Memory B cell (primary cell): ENCODE measurements at regions not wholly inside any gene's neighbourhood (a gene's known extent, or its start where the extent isn't known, plus 50 kb on each side); places are given as distances from the start of the nearest gene placed in this dataset.
"Not testable (repeated sequence)": the region's sequence is repeated elsewhere in the genome, so short reads cannot be mapped to it uniquely, and the experiment has no call there.

Source experiments
- ATAC-seq: fragments of 150-1000 bp; cut with Tn5 transposase; 2 replicates; pipeline ENCODE4 v1.10.0; 2021; ENCODE audit warnings: low read depth, mild to moderate bottlenecking, moderate library complexity
- DNase-seq, 2 donors: peaks; one replicate each; pipeline ENCODE4 v3.0.0; 2022; ENCODE audit warnings: low spot score in 2 of 2
- H3K27ac Mint-ChIP-seq: one replicate; pipeline ENCODE4 v1.8.0; 2022; ENCODE audit warnings: mild to moderate bottlenecking, moderate library complexity, mixed read lengths
- H3K27me3 Mint-ChIP-seq: one replicate; pipeline ENCODE4 v1.8.0; 2022; ENCODE audit warnings: mixed read lengths
- H3K36me3 Mint-ChIP-seq: one replicate; pipeline ENCODE4 v1.8.0; 2022; ENCODE audit warnings: mild to moderate bottlenecking, mixed read lengths
- H3K4me1 Mint-ChIP-seq: one replicate; pipeline ENCODE4 v1.8.0; 2022; ENCODE audit warnings: mixed read lengths
- H3K4me3 Mint-ChIP-seq: one replicate; pipeline ENCODE4 v1.8.0; 2022; ENCODE audit warnings: mild to moderate bottlenecking, moderate library complexity, mixed read lengths
- H3K9me3 Mint-ChIP-seq: one replicate; pipeline ENCODE4 v1.8.0; 2022; ENCODE audit warnings: mixed read lengths

DNA sequence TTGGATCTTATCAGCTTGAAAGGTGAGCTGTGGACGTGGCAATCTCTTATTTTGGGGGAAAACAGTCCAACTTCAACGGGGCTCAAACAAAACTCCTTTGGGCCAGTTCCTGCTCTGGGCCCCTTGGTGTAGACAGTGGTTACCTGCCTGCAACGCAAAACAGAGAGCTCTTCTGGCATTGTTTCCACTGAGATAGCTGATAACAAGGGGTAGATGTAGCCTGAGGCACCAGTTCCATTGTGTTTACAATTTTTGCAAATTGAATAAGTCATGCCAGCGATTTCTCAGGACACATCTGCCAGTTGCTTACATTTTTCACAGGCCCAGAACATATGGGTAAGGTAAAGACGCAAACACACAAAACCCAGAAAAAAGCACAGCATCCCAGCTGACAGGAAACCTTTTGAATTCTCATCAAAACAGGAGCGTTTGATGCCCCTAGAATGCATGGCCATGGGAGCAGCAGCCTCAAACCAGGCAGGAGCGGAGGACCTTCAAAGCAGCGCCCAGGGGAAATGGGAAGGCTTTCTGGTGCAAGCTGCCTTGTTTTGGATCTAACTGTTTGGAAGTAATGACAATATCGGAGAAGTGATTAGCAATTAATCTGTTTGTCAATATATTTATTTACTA is 259.7 kb downstream of the AACS start:
- H3K36me3 Mint-ChIP-seq = peaks cover 1% of the 10 kb centered on the region
- no peak for ATAC-seq
- no peak overlapping the region for H3K4me3 Mint-ChIP-seq
- no peak for DNase-seq
- no peak overlapping the region for H3K27ac Mint-ChIP-seq
- peaks cover 4% of the 10 kb centered on the region for H3K9me3 Mint-ChIP-seq
- H3K4me1 Mint-ChIP-seq = no peaks in the 10 kb centered on the region
- H3K27me3 Mint-ChIP-seq = peaks cover 13% of the 10 kb centered on the region

DNA sequence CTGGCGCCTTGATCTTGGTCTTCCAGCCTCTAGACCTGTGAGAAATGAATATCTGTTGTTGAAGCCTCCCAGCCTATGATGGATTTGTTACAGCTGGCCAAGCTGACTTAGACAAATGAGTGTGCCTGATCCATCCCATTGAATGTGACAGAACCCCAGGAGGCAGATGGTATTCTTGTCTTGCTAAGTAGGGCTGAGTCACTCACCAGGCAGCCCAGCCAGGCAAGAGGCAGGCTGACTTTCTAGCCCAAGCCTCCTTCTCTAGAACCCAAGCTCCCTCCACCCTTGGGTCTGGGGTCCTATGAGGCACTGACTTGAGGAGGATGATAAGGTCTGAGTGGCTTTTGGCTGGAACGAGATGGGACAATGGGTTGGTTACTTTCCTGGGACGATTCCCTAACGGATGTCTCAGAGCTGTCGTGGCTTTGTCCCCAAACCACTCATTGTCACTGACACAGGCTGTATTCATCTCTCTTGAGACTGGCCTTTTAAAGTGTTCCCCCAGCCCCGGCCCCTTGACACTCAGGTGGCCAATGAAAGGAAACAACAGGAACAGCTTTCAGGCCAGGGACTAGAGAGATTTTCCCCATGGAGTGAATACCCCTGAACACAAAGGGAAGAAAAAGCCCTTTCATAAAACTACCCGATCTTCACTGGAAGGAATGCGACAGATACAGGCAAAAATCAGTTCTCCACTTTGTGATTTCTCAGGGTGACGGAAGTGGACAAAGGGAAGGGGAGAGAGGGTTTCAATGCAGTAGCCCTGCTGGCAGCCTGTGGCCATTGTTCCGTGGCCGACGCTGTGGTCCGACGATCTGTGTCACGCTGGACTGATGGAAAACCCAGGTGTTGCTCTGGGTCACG is 264.2 kb downstream of the AACS start:
- peaks cover 21% of the 10 kb centered on the region for H3K27me3 Mint-ChIP-seq
- H3K4me3 Mint-ChIP-seq = no peak overlapping the region
- H3K27ac Mint-ChIP-seq = no peak overlapping the region
- H3K4me1 Mint-ChIP-seq = peaks cover under 1% of the 10 kb centered on the region
- ATAC-seq (no peak), DNase-seq (no peak)
- H3K36me3 Mint-ChIP-seq = peaks cover 1% of the 10 kb centered on the region
- peaks cover 2% of the 10 kb centered on the region for H3K9me3 Mint-ChIP-seq

DNA sequence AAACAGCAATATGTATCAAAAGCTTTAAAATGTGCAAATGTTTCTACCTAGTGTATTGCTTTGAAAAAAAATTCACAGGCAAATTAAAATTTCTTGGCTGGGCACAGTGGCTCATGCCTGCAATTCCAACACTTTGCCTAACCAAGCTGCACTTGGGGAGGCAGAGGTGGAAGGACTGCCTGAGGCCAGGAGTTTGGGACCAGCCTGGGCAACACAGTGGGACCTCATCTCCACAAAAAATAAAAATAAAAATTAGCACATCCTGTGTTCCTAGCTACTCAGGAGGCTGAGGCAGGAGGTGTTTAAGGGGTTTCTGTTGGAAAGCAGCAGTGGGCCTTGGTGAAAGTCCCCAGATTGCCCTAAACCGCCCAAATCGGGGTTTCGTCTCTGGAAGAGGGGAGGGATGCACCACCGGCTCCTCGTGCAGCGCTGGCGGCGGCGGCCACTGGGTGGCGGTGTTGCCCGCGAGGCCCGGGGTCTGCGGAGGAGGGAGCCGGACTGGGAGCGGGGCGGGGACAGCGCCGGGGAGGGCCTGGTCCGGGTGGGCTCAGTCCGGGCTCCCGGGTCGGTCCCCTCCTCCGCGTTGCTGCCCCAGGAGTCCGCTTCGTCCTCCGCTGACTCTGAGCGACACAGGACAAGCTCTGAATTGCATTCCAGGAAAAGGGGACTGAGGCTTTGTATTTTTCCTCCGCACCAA is 265.6 kb downstream of the AACS start:
- H3K4me3 Mint-ChIP-seq = no peak overlapping the region
- H3K36me3 Mint-ChIP-seq = peaks cover 1% of the 10 kb centered on the region
- H3K4me1 Mint-ChIP-seq = peaks cover 2% of the 10 kb centered on the region
- DNase-seq (peak; percentile 43 to 60), ATAC-seq (peak; percentile 48)
- H3K27ac Mint-ChIP-seq = no peak overlapping the region
- H3K9me3 Mint-ChIP-seq = peaks cover 2% of the 10 kb centered on the region
- H3K27me3 Mint-ChIP-seq = peaks cover 21% of the 10 kb centered on the region

DNA sequence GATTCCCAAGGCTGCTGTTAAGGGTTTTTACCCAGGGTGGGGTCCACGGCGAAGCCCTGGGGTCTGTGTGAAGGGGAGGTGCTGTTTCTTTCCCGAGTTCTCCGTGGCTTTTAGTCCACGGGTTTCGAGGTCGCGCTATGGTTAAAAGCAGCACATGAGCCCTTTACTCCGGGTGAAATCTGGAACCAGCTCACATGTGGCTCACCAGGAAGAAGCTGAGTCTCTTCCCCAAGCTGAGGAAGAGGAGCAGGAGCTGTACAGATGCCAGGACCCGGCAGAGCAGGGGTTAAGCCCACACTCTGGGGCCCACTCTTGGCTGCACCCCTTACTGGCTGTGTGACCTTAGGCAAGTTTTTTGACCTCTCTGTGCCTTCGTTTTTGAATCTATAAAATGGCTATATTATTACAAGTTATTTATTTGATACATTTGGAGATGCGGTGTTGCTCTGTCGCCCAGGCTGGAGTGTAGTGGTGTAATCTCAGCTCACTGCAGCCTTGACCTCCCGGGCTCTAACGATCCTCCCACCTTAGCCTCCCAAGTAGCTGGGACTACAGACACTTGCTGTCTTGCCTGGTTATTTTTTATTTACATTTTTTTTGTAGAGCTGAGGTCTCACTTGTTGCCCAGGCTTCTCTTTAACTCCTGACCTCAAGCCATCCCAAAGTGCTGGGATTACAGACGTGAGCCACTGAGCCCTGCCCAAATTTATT is 266.3 kb downstream of the AACS start:
- H3K4me1 Mint-ChIP-seq = peaks cover 2% of the 10 kb centered on the region
- no peak overlapping the region for H3K4me3 Mint-ChIP-seq
- H3K27me3 Mint-ChIP-seq = peaks cover 26% of the 10 kb centered on the region
- H3K27ac Mint-ChIP-seq = no peak overlapping the region
- ATAC-seq (no peak), DNase-seq (no peak)
- H3K36me3 Mint-ChIP-seq = peaks cover 1% of the 10 kb centered on the region
- H3K9me3 Mint-ChIP-seq = peaks cover 2% of the 10 kb centered on the region

DNA sequence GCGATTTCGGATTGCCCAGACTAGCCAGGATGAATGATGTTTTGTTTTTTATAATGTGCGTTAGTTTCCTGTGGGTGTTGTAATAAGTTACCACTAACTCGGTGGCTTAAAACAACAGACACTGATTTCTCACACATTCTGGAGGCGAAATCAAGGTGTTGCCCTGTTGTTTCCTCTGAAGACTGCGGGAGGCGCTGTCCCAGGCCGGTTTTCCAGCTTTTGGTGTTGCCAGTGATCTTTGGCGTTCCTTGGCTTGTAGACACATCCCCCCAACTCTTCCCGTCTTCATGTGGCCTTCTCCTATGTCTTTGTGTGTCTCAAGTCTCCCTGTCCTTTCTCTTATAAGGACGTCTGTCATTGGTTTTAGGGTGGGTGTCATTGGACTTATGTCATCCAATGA is 267.7 kb downstream of the AACS start:
- Mint-ChIP-seq H3K4me1 (peaks cover 2% of the 10 kb centered on the region), H3K9me3 (peaks cover 2% of the 10 kb centered on the region), H3K36me3 (peaks cover 1% of the 10 kb centered on the region), H3K27me3 (peaks cover 22% of the 10 kb centered on the region), H3K4me3 (no peak overlapping the region), H3K27ac (no peak overlapping the region)
- no peak for DNase-seq
- ATAC-seq = no peak

DNA sequence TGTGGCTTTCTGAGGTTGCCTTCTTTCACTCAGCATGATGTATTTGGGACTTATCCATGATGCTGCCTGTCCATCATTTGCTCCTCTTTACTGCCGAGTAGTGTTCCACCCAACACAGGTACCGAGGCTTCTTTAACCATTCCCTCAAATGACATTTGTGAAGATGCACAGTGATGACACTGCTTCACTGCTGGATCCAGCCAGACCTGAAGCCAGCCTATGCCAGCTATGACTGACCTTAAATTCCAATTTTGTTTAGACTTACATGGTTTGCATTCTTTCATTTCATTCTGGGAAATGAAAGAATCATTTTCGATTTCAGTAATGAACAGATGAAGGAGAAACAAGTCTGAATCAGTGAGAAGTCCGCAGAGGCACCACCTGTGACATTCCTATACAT is 271.0 kb downstream of the AACS start:
- Mint-ChIP-seq H3K9me3 (no peaks in the 10 kb centered on the region), H3K36me3 (no peaks in the 10 kb centered on the region), H3K27me3 (peaks cover 20% of the 10 kb centered on the region), H3K4me3 (no peak overlapping the region), H3K27ac (no peak overlapping the region), H3K4me1 (peaks cover 2% of the 10 kb centered on the region)
- DNase-seq (no peak), ATAC-seq (no peak)

DNA sequence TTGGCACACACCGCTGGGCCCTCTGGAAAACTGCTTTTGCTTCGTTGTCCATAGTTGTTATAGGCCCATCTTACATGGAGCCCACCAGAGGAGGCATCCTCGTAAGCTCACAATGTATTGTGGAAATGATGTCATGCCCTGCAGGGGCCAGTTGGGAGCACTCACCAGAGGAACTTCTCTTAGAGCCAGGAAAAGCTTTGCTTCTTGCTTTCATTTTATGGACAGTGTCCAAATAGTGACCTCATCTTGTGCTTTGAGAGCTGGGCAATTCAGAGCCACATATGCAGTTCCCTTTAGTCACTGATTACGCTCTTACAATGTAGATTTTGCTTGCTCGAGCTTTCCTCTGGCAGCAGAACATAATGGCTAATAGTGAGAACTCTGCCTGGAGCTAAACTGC is 275.6 kb downstream of the AACS start:
- Mint-ChIP-seq H3K36me3 (no peaks in the 10 kb centered on the region), H3K27me3 (peaks cover 14% of the 10 kb centered on the region), H3K4me3 (no peak overlapping the region), H3K9me3 (no peaks in the 10 kb centered on the region), H3K27ac (no peak overlapping the region), H3K4me1 (no peaks in the 10 kb centered on the region)
- DNase-seq (no peak), ATAC-seq (no peak)

DNA sequence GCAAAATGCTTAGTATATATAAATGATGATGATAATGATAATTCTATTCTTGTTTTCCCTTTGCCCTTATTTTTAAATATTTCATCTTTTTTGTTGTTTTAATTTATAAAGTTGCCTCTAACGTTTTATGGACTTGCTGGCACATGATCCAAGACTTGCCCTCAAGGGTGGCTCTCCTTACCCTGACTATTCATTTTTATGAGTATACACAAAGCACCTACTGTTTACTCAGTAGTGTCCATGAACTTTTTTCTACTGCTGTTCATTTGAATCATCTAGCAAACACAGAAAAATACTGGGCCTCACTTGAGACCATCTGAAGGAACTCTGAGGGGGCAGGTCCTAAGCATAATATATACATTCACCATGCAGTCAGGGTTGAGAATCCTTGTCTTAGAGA is 276.2 kb downstream of the AACS start:
- H3K4me1 Mint-ChIP-seq = no peaks in the 10 kb centered on the region
- DNase-seq = no peak
- H3K36me3 Mint-ChIP-seq = no peaks in the 10 kb centered on the region
- no peaks in the 10 kb centered on the region for H3K9me3 Mint-ChIP-seq
- H3K4me3 Mint-ChIP-seq = no peak overlapping the region
- no peak for ATAC-seq
- H3K27ac Mint-ChIP-seq = no peak overlapping the region
- peaks cover 9% of the 10 kb centered on the region for H3K27me3 Mint-ChIP-seq

DNA sequence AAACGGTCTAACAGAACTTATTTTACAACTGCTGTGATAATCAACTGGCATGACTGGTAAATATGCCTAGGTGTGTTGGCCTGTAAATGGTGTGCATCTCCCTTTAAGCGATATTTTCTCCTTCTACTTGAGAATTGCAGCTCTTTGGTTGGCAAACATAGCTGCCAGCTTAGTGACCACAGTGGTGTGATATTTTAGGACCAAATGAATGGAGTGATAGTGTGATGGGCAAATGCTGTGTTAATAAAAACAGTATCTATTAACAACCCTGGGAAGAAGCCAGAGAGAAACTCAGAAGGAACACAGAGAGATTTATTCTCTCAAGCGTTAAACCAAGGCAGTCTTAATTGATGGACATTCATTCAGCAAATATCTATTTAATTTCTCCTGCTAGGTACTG is 278.4 kb downstream of the AACS start:
- no peak overlapping the region for H3K4me3 Mint-ChIP-seq
- peaks cover 6% of the 10 kb centered on the region for H3K4me1 Mint-ChIP-seq
- DNase-seq (no peak), ATAC-seq (no peak)
- peak overlapping the region; percentile 1 for H3K27ac Mint-ChIP-seq
- H3K36me3 Mint-ChIP-seq = no peaks in the 10 kb centered on the region
- H3K27me3 Mint-ChIP-seq = peaks cover 4% of the 10 kb centered on the region
- no peaks in the 10 kb centered on the region for H3K9me3 Mint-ChIP-seq

DNA sequence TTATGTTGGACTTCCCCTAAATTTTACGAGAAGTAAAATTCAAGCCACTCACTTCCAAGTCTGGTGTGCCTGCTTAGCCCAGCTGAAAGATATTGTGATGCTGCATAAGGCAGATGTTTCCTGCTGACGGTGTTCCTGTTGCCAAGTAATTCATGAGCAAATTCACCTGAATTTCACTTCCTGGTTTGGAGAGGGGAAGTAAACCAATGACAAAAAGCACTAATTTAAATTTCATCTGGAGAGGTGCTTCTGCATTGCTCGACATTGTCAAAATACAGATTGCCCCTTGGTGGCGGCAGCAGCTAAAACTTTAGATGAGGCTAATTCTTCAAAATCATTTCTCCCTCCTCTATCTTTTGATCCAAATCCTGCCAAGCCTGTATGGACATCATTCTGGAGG is 281.1 kb downstream of the AACS start:
- Mint-ChIP-seq H3K9me3 (no peaks in the 10 kb centered on the region), H3K27me3 (peaks cover 10% of the 10 kb centered on the region), H3K4me1 (peaks cover 6% of the 10 kb centered on the region), H3K36me3 (no peaks in the 10 kb centered on the region), H3K27ac (peak overlapping the region; percentile 40), H3K4me3 (no peak overlapping the region)
- DNase-seq (peak in 1 of 2 donors; percentile 9), ATAC-seq (peak; percentile 91)

DNA sequence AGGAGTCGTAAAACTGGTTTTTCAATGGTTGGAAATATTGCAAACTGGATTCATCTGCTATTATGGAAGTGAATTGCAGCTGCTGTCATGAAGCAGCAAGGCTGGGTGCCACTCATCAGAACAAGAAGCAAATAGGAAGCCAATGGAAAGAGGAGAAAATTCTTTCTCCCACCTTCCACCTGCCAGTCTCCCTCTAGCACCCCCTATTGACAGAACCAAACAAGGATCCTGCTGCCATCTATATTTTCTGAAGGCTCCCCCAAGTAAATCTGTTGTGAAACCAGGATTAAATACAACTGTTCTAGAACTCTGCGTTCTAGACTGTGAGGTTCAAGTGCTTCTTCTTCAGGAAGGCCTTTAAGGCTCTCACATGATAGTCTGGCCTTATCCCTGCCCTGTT is 286.6 kb downstream of the AACS start:
- no peak for ATAC-seq
- no peak for DNase-seq
- Mint-ChIP-seq H3K9me3 (no peaks in the 10 kb centered on the region), H3K4me1 (peaks cover 2% of the 10 kb centered on the region), H3K36me3 (peaks cover 1% of the 10 kb centered on the region), H3K27ac (no peak overlapping the region), H3K27me3 (peaks cover 19% of the 10 kb centered on the region), H3K4me3 (no peak overlapping the region)

DNA sequence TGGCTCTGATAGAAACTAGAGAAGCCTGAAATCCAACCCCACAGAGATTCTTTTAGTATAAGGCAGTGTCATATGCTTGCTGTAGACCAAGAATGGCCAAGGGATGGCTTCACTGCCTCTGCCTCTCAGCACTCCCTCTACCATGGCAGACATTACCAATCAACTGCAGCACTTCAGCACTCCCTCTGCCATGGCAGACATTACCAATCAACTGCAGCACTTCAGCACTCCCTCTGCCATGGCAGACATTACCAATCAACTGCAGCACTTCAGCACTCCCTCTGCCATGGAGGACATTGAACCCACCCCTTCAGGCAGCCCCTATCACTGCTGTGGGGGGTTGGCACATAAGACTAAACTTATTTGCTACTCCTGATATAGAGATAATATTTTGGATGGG is 287.8 kb downstream of the AACS start:
- not testable (repeated sequence) for H3K27ac Mint-ChIP-seq, ATAC-seq, H3K4me3 Mint-ChIP-seq, H3K4me1 Mint-ChIP-seq, H3K36me3 Mint-ChIP-seq, H3K9me3 Mint-ChIP-seq, DNase-seq
- peaks cover 20% of the 10 kb centered on the region for H3K27me3 Mint-ChIP-seq

DNA sequence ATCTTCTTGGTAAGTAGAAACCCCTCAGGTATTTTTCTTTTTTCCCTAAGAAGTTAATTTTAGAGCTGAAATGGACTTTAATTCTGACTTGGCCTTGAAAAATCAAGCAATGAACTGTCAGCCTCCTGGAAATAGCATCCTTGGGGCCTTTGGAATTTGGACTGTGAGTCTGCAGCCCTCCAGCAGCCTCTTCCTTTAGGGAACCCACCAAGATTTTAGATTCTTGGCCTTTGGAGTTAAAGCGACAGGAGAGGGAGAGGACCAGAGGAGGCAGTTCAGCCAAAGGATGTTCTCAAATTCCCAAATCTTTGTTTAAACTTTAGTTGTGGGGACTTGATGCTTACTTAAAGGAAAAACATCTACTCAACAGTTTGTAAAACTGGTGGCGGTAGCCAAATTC is 288.6 kb downstream of the AACS start:
- no peaks in the 10 kb centered on the region for H3K4me1 Mint-ChIP-seq
- ATAC-seq (no peak), DNase-seq (no peak)
- H3K27ac Mint-ChIP-seq = no peak overlapping the region
- H3K9me3 Mint-ChIP-seq = no peaks in the 10 kb centered on the region
- H3K27me3 Mint-ChIP-seq = peaks cover 17% of the 10 kb centered on the region
- H3K4me3 Mint-ChIP-seq = no peak overlapping the region
- H3K36me3 Mint-ChIP-seq = peaks cover 3% of the 10 kb centered on the region

DNA sequence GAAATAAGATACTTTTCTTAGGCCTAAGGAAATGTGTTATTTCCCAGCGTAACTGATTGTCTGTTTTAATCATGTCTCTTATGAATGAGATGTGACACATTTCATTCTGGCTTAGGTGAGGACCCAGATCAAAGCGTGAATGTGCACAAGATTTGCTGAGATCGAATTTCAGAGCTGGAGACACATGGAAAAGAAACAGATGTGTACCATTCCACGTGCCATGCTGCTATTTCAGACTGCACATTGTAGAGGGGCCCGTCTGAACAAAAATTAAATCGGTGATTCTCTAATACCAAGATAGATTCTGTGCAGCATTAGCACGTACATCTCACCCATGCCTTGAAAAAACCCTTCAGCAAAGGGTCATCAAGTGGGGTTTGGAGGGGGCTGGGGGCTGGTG is 290.4 kb downstream of the AACS start:
- no peaks in the 10 kb centered on the region for H3K4me1 Mint-ChIP-seq
- no peak for ATAC-seq
- H3K4me3 Mint-ChIP-seq = no peak overlapping the region
- no peak overlapping the region for H3K27ac Mint-ChIP-seq
- H3K27me3 Mint-ChIP-seq = peaks cover 13% of the 10 kb centered on the region
- H3K9me3 Mint-ChIP-seq = no peaks in the 10 kb centered on the region
- no peak for DNase-seq
- H3K36me3 Mint-ChIP-seq = peaks cover 3% of the 10 kb centered on the region
